NAMALWA (cell line): ENCODE measurements at regions not wholly inside any gene's neighbourhood (a gene's known extent, or its start where the extent isn't known, plus 50 kb on each side); places are given as distances from the start of the nearest gene placed in this dataset.

Experiments used
- DNase-seq: peaks from one replicate; pipeline ENCODE4 v3.0.0-alpha.2; 2015; ENCODE audit warnings: low spot score

- no peak for DNase-seq
These were observed 887.1 kb downstream of the TFAP2A start for GRCh38 chr6:9527679-9528286.

GRCh38 chr6:9523462-9523861 lies 891.4 kb downstream of the TFAP2A start:
- DNase-seq, result no peak

GRCh38 chr6:9522101-9522500 lies 892.8 kb downstream of the TFAP2A start:
- DNase-seq, result no peak

GRCh38 chr6:9521152-9521530 lies 893.7 kb downstream of the TFAP2A start:
- DNase-seq, result no peak

GRCh38 chr6:9520417-9521151 lies 894.3 kb downstream of the TFAP2A start:
- no peak for DNase-seq

- DNase-seq, result no peak
These were observed 896.4 kb downstream of the TFAP2A start for GRCh38 chr6:9518431-9518830.

GRCh38 chr6:9517806-9518205 lies 897.1 kb downstream of the TFAP2A start:
- no peak for DNase-seq

GRCh38 chr6:9515633-9516606 lies 899.0 kb downstream of the TFAP2A start:
- no peak for DNase-seq

GRCh38 chr6:9514146-9514545 lies 900.7 kb downstream of the TFAP2A start:
- no peak for DNase-seq

GRCh38 chr6:9511157-9511556 lies 903.7 kb downstream of the TFAP2A start:
- no peak for DNase-seq

- no peak for DNase-seq
These were observed 907.6 kb downstream of the TFAP2A start for GRCh38 chr6:9507136-9507895.

GRCh38 chr6:9504191-9504590 lies 910.7 kb downstream of the TFAP2A start:
- no peak for DNase-seq

- DNase-seq, result no peak
These were observed 911.6 kb downstream of the TFAP2A start for GRCh38 chr6:9503111-9503761.

- DNase-seq, result no peak
These were observed 915.2 kb downstream of the TFAP2A start for GRCh38 chr6:9499709-9500108.

GRCh38 chr6:9496837-9497236 lies 918.0 kb downstream of the TFAP2A start:
- DNase-seq, result no peak

- no peak for DNase-seq
These were observed 920.0 kb downstream of the TFAP2A start for GRCh38 chr6:9494864-9495263.

- DNase-seq, result no peak
These were observed 922.1 kb downstream of the TFAP2A start for GRCh38 chr6:9492790-9493189.

GRCh38 chr6:9487128-9487527 lies 927.7 kb downstream of the TFAP2A start:
- no peak for DNase-seq

- DNase-seq, result no peak
These were observed 928.9 kb downstream of the TFAP2A start for GRCh38 chr6:9485992-9486391.

GRCh38 chr6:9484686-9485085 lies 930.2 kb downstream of the TFAP2A start:
- DNase-seq, result no peak

GRCh38 chr6:9484091-9484490 lies 930.8 kb downstream of the TFAP2A start:
- DNase-seq, result no peak
